K562 (cell line): ENCODE measurements at regions not wholly inside any gene's neighbourhood (a gene's known extent, or its start where the extent isn't known, plus 50 kb on each side); places are given as distances from the start of the nearest gene placed in this dataset.

Experiments used
- ATAC-seq: fragments of 200-7000 bp; cut with Tn5 transposase; 3 replicates; pipeline ENCODE4 v1.9.1; 2020; ENCODE audit warnings: moderate library complexity
- BruUV-seq: library from RNA; stranded (reverse); fragments of 400-500 nt; replicated peaks from 2 replicates; lab custom pipeline; 2021; lab: Mats Ljungman, UMichigan
- CTCF ChIA-PET: fragments of 300-600 bp; formaldehyde crosslinking; extraction: SDS; loops from one replicate; lab custom pipeline; 2021; ENCODE audit warnings: low intra/inter-chr PET ratio; lab: Yijun Ruan, JAX
- POLR2A ChIA-PET: fragments of 300-600, 350-650 bp; sonication (Branson Sonifier 250); formaldehyde crosslinking; extraction: SDS; loops from one replicate; lab custom pipeline; 2021; ENCODE audit warnings: antibody characterized with exemption, inconsistent platforms; lab: Yijun Ruan, JAX
- DNase-seq, 4 experiments: peaks; one replicate each; pipeline versions ENCODE4 v3.0.0 to v3.0.0-alpha.2; 2011 to 2018; ENCODE audit warnings: low spot score in 3 of 4, mixed read lengths in 3 of 4; ENCODE audit errors: extremely low read depth in 1 of 4
- FAIRE-seq: peaks from 2 replicates; lab custom pipeline; 2011; peaks lifted over from hg19 to GRCh38; lab: Jason Lieb, UNC
- H2AFZ ChIP-seq: 2 replicates; pipeline ENCODE4 v1.6.0; 2011; ENCODE audit warnings: low read depth, low read length, control low read depth, inconsistent platforms
- H3K27ac ChIP-seq: fragments of 200-600 bp; 3 replicates; pipeline ENCODE4 v1.8.0; 2011; ENCODE audit warnings: low read depth, mild to moderate bottlenecking, control low read depth, inconsistent platforms, low read length, moderate library complexity, mixed read lengths; ENCODE audit errors: extremely low read depth
- H3K27me3 ChIP-seq, 2 experiments: fragments of 300-600 bp in 1 of 2; 2 replicates in 1 of 2; 3 replicates in 1 of 2; pipeline versions ENCODE4 v1.6.0 to v1.8.0; 2011; ENCODE audit warnings: inconsistent platforms in 2 of 2, low read length in 2 of 2, mild to moderate bottlenecking in 1 of 2, mixed read lengths in 1 of 2, moderate library complexity in 1 of 2; ENCODE audit not compliant: control insufficient read depth in 2 of 2, insufficient read depth in 2 of 2
- H3K36me3 ChIP-seq: fragments of 300-600 bp; 3 replicates; pipeline ENCODE4 v1.8.0; 2011; ENCODE audit warnings: mild to moderate bottlenecking, low read length, inconsistent platforms; ENCODE audit not compliant: control insufficient read depth, insufficient read depth
- H3K4me1 ChIP-seq, 2 experiments: fragments of 200-600 bp in 1 of 2; replicated peaks in 1 of 2; 2 replicates in 1 of 2; 3 replicates in 1 of 2; pipeline versions ENCODE4 v1.5.1 to v1.8.0; 2011; ENCODE audit warnings: inconsistent platforms in 2 of 2, low read length in 2 of 2, mild to moderate bottlenecking in 1 of 2, mixed read lengths in 1 of 2, moderate library complexity in 1 of 2; ENCODE audit not compliant: control insufficient read depth in 2 of 2, insufficient read depth in 2 of 2
- H3K4me2 ChIP-seq: 2 replicates; pipeline ENCODE4 v1.6.1; 2011; ENCODE audit warnings: low read length, control low read depth, inconsistent platforms, mixed read lengths; ENCODE audit not compliant: insufficient read depth
- H3K4me3 ChIP-seq: fragments of 200-600 bp; sonication (generic), shearing (Covaris generic); 2 replicates; pipeline ENCODE4 v1.5.1; 2016; ENCODE audit warnings: control low read depth, inconsistent platforms
- H3K79me2 ChIP-seq: fragments of 200-600 bp; 3 replicates; pipeline ENCODE4 v1.8.0; 2011; ENCODE audit warnings: low read length, inconsistent platforms; ENCODE audit not compliant: control insufficient read depth, insufficient read depth
- H3K9ac ChIP-seq, 2 experiments: 2 replicates each; pipeline versions ENCODE4 v1.6.0 to v1.6.1; 2011; ENCODE audit warnings: low read depth in 2 of 2, low read length in 2 of 2, control low read depth in 1 of 2, inconsistent platforms in 1 of 2, mild to moderate bottlenecking in 1 of 2, mixed read lengths in 1 of 2; ENCODE audit not compliant: insufficient read depth in 1 of 2
- H3K9me1 ChIP-seq: one replicate; pipeline ENCODE4 v1.6.0; 2011; ENCODE audit warnings: inconsistent platforms, mild to moderate bottlenecking, low read length, moderate library complexity; ENCODE audit not compliant: control insufficient read depth, insufficient read depth
- H3K9me3 ChIP-seq: replicated peaks from 2 replicates; pipeline ENCODE4 v1.5.1; 2011; ENCODE audit warnings: low read depth, low read length, inconsistent platforms; ENCODE audit not compliant: control insufficient read depth, insufficient read depth
- H4K20me1 ChIP-seq: replicated peaks from 2 replicates; pipeline ENCODE4 v1.6.1; 2011; ENCODE audit warnings: low read length, inconsistent platforms, mixed read lengths; ENCODE audit not compliant: control insufficient read depth, insufficient read depth
- ARID3B ChIP-seq: fragments of 250-450 bp; sonication (Bioruptor Pico); IDR thresholded peaks from 2 replicates; pipeline ENCODE4 v1.4.0; 2020; ENCODE audit warnings: borderline replicate concordance
- FOXK1 ChIP-seq: sonication (generic); formaldehyde crosslinking; IDR thresholded peaks from 2 replicates; pipeline ENCODE4 v1.8.0; 2022; ENCODE audit warnings: missing genetic modification reagents, mild to moderate bottlenecking, borderline replicate concordance
- KAT7 ChIP-seq: sonication (generic); formaldehyde crosslinking; IDR thresholded peaks from 2 replicates; pipeline ENCODE4 v1.8.0; 2022; ENCODE audit warnings: missing genetic modification reagents, mild to moderate bottlenecking, borderline replicate concordance
- KDM1A ChIP-seq, 2 experiments: fragments of 450-650 bp; IDR thresholded peaks; 2 replicates each; pipeline ENCODE4 v1.6.1; 2016; ENCODE audit warnings: mild to moderate bottlenecking in 2 of 2
- MTA1 ChIP-seq: fragments of 450-650 bp; IDR thresholded peaks from 2 replicates; pipeline ENCODE4 v1.6.1; 2017; ENCODE audit warnings: borderline replicate concordance
- POLR3G ChIP-seq: IDR thresholded peaks from 2 replicates; pipeline ENCODE4 v1.6.1; 2011; ENCODE audit not compliant: insufficient read length, insufficient replicate concordance; ENCODE audit errors: extremely low read depth
- SMARCA4 ChIP-seq: fragments of 450-650 bp; IDR thresholded peaks from 2 replicates; pipeline ENCODE4 v1.6.1; 2016
- ZBED1 ChIP-seq: IDR thresholded peaks from 2 replicates; pipeline ENCODE4 v1.6.1; 2014
- ZBTB7A ChIP-seq: IDR thresholded peaks from 2 replicates; pipeline ENCODE4 v1.6.1; 2011; ENCODE audit warnings: low read depth, mild to moderate bottlenecking, low read length, moderate library complexity, borderline replicate concordance; ENCODE audit not compliant: control insufficient read depth
- ZNF253 ChIP-seq: fragments of 250-450 bp; sonication (Bioruptor Pico); conservative IDR thresholded peaks from 2 replicates; pipeline ENCODE4 v1.6.1; 2021; ENCODE audit warnings: mild to moderate bottlenecking
- WGBS: fragments of 100-300 bp; shearing (Covaris generic); methylation state at CpG from one replicate; pipeline ENCODE4 v1.1.6; 2016; ENCODE audit warnings: low coverage, mixed read lengths; ENCODE audit not compliant: insufficient coverage; ENCODE audit errors: missing lambda C conversion rate; 5-methylcytosine and 5-hydroxymethylcytosine counted together
- in situ Hi-C: fragments of 300-500 bp; cut with MboI; formaldehyde crosslinking; loops from 4 replicates; pipeline ENCODE4 v1.15.0; 2018; ENCODE audit warnings: inconsistent platforms, mixed read lengths
- intact Hi-C: fragments of 100-400 bp; cut with micrococcal nuclease; formaldehyde crosslinking; loops from 2 replicates; pipeline ENCODE4 v1.14.2; 2022

- in situ Hi-C loops: no loop called here
- H3K4me2 ChIP-seq: no peak overlapping the region
- 0% methylated on average over 2 of the region's 2 CpGs for WGBS
- H3K27me3 ChIP-seq: no peaks in the 10 kb centered on the region
- no peaks in the 10 kb centered on the region for H3K79me2 ChIP-seq
- TF ChIP-seq ARID3B (no peak), FOXK1 (CRISPR knock-in tag) (no peak), ZBED1 (no peak), SMARCA4 (no peak), MTA1 (no peak), KAT7 (CRISPR knock-in tag) (no peak), ZBTB7A (no peak), ZNF253 (CRISPR knock-in tag) (no peak), POLR3G (no peak), KDM1A (IDR thresholded peaks at IDR 0.05) (no peak)
- TF ChIP-seq, all 486 proteins: peak for 0
- Histone ChIP-seq H3K9ac (no peak overlapping the region), H2AFZ (no peak overlapping the region), H3K4me1 (no peaks in the 10 kb centered on the region), H3K4me3 (no peak overlapping the region), H3K27ac (no peak overlapping the region), H4K20me1 (no peaks in the 10 kb centered on the region), H3K9me1 (no peaks in the 10 kb centered on the region), H3K9me3 (no peaks in the 10 kb centered on the region), H3K36me3 (no peaks in the 10 kb centered on the region)
- BruUV-seq: no TSS peak
- ATAC-seq (no peak), DNase-seq (no peak), FAIRE-seq (no peak)
- intact Hi-C loops: no loop called here
- CTCF ChIA-PET: no interaction called here
- POLR2A ChIA-PET: no interaction called here
Measured at GRCh38 chr2:22347306-22347705, 1037.7 kb upstream of the KLHL29 start.
